ENCODE measurements at regions not wholly inside any gene's neighbourhood (a gene's known extent, or its start where the extent isn't known, plus 50 kb on each side); places are given as distances from the start of the nearest gene placed in this dataset.

GRCh38 chr7:52095861-52096260, 779.3 kb upstream of the COBL start:
- no peak for TF ChIP-seq CTCF (IDR thresholded peaks at IDR 0.05; ENCODE audit: low read depth, low read length)

DNA sequence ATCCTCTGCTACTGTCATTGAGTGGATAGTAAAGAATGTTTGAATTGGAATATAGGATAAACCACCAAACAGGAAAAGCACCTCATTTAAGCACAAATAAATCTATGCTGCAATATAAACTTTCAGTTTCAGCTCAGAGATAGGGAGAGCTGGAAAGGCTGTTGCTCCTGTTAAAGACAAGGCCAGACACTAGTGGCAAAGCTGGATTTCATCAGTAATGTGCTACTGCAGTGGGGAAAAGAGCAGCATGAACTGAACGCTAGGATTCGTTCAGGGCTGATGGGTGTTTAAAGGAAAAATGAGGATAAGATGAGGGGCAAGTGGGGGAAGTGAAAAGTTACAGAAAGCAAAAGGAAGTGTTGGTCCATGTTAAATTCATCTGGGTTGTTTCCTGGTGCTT, 775.4 kb upstream of the COBL start:
- no peak overlapping the region for H3K4me3 ChIP-seq (ENCODE audit: low read depth, low read length)
- no peak for TF ChIP-seq CTCF (IDR thresholded peaks at IDR 0.05; ENCODE audit: low read depth, low read length)

More at GRCh38 chr7:52095861-52096260, 779.3 kb upstream of the COBL start:
- H3K4me3 ChIP-seq (ENCODE audit: low read depth, low read length): no peak overlapping the region

DNA sequence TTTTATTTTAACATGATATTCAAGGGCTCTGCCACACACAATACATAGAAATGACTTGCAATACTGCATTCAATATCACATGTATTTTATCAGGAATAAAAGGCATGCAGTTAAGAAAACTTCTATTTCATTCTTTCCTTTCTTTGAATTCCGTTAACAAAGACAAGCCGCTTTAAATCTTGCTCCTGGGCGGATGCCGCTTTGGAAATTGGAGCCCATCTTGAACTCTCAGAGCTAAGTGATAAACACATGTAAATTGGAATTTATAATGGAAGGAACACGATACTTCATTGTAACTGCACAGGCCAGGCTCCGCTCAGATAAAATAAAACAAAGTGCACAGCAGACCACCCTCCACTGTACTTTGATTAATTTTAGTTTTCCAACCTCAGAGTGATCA, 774.5 kb upstream of the COBL start:
- no peak for TF ChIP-seq CTCF (IDR thresholded peaks at IDR 0.05; ENCODE audit: low read depth, low read length)
- H3K4me3 ChIP-seq (ENCODE audit: low read depth, low read length): no peak overlapping the region

DNA sequence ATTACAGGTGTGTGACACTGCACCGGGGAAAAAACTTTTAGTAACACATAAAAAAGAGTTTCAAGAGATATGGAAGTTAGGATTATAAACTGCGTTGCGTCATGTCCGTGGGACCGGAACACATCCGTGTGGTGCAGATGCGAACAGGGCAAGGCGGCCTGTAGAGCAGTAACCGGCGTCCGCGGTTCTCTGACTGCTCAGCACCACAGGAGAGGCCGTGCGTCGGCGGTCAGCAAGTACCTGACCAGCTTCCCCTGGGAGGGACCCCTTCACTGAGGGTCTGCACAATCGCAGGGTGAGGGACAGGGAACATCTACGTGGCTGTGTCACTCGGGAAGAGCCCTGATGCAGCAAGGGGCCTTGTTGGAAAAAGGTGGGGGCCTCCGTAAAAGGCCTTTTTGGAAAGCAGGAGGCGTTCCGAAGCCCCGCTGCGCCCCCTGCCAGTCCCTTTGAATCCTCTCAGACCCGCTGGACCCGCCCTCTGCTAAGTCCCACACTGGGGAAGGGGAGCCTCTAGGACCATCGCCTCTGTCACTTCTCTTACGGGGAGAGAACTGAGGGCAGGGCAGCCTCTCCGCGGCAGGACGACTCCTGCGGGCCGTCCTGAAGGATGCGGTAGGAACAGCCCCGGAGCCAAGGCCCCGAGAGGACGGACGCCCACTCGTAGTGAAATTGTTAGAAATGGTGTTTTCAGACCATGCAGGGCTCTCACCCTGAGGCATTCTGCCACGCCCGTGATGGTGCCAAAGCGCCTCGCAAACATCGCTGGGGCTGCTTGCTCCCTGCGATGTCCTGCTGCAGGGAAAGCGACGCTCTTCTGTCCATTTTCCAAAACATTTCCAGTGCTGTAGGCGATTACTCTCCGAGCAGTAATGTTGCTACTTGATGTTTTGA, 771.6 kb upstream of the COBL start:
- H3K4me3 ChIP-seq (ENCODE audit: low read depth, low read length): no peak overlapping the region
- TF ChIP-seq CTCF (IDR thresholded peaks at IDR 0.05; ENCODE audit: low read depth, low read length): no peak

GRCh38 chr7:52085610-52086009, 769.0 kb upstream of the COBL start:
- H3K4me3 ChIP-seq (ENCODE audit: low read depth, low read length): no peak overlapping the region
- TF ChIP-seq CTCF (IDR thresholded peaks at IDR 0.05; ENCODE audit: low read depth, low read length): no peak

DNA sequence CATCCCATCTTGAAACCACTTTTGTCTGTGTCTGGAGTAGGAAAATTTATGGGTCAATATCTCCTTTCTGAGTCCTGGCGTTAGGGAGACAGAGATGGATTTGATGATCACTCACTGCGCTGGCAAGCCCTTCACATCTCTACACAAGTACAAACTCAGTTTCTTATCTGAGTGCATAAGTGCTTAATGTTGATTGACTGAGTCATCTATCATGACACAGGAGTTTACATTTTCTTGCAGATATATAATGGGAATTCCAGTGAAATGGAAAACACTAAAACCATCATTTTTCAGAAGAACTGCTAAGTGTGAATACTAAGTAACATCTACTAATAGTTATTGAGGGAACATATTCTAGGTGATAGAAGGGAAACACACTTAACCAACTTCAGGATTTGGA, 763.9 kb upstream of the COBL start:
- H3K4me3 ChIP-seq (ENCODE audit: low read depth, low read length): no peak overlapping the region
- no peak for TF ChIP-seq CTCF (IDR thresholded peaks at IDR 0.05; ENCODE audit: low read depth, low read length)

DNA sequence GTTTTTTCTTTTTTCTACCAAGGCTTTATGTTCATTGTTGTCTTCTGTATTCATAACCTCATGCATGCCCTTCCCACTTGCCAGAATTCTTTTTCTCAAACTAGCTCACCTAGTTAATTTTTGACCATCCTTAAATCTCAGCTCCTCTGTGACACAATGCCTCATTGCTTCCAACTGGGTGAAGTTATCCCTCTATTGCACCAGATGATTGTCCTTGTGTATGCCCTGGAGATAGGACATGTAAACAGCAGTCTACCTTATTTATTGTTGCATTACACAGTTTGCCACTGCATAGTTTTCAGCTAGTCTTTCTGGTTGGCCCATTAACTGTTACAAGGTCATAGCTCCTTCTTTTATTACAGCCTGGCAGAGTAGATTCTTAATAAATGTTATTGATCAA, 763.1 kb upstream of the COBL start:
- TF ChIP-seq CTCF (IDR thresholded peaks at IDR 0.05; ENCODE audit: low read depth, low read length): no peak
- H3K4me3 ChIP-seq (ENCODE audit: low read depth, low read length): no peak overlapping the region
